ENCODE measurements at regions not wholly inside any gene's neighbourhood (a gene's known extent, or its start where the extent isn't known, plus 50 kb on each side); places are given as distances from the start of the nearest gene placed in this dataset.

DNA sequence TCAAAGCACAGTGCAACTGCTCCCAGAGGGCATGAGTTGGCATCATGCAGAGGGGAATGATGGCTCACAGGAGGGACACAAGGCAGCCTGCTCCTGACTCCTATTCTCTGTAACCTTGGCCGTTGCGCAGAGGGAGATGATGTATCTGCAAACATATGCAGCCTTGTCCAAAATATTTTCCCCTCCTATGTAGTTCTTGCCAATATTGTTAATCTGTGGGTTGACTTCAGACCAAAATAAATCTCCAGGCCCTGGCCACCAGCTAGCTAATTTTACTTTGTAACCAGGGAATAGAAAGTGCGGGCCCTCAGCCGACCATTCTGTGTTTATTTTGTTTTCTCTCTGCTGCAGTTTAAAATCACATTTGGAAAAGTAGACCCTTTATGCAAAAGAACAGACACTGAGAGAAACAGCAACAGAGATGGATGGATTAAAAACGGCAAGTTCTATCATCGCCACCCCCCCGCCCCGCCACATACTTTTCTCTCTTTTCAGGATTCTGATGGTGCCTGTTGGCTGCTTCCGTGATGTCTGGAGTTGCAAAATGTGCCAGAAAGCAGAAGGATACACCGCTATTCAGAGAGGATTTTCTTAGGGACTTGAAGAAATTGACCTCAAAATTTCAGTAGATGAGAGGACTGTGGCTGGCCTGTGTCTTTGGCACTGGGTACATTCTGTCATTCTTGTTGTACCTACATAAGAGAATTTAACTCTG, 185.3 kb upstream of the BCOR start:
- H3K36me3 ChIP-seq (ENCODE audit: control insufficient read depth in 1 of 2, insufficient read depth in 2 of 2, low read length in 2 of 2) = no peaks in the 10 kb centered on the region
- peaks cover 0 to 17% of the 10 kb centered on the region in 2 donors for H3K4me1 ChIP-seq (ENCODE audit: control insufficient read depth in 1 of 2, insufficient read depth in 2 of 2, low read length in 2 of 2)
- H3K4me3 ChIP-seq (ENCODE audit: low read depth in 1 of 2, low read length in 2 of 2) = no peak overlapping the region
- no peaks in the 10 kb centered on the region for H3K9me3 ChIP-seq (ENCODE audit: control insufficient read depth in 1 of 2, low read length in 2 of 2)
- H3K27ac ChIP-seq (ENCODE audit: low read length) = no peak overlapping the region
- no peaks in the 10 kb centered on the region for H3K27me3 ChIP-seq (ENCODE audit: low read depth, low read length)

GRCh38 chrX:40282348-40282747, 184.6 kb upstream of the BCOR start:
- Histone ChIP-seq H3K36me3 (ENCODE audit: control insufficient read depth in 1 of 2, insufficient read depth in 2 of 2, low read length in 2 of 2) (no peaks in the 10 kb centered on the region), H3K27ac (ENCODE audit: low read length) (no peak overlapping the region), H3K4me1 (ENCODE audit: control insufficient read depth in 1 of 2, insufficient read depth in 2 of 2, low read length in 2 of 2) (peaks cover 0 to 17% of the 10 kb centered on the region in 2 donors), H3K4me3 (ENCODE audit: low read depth in 1 of 2, low read length in 2 of 2) (no peak overlapping the region), H3K27me3 (ENCODE audit: low read depth, low read length) (no peaks in the 10 kb centered on the region), H3K9me3 (ENCODE audit: control insufficient read depth in 1 of 2, low read length in 2 of 2) (no peaks in the 10 kb centered on the region)

GRCh38 chrX:40281336-40282005, 183.7 kb upstream of the BCOR start:
- Histone ChIP-seq H3K9me3 (ENCODE audit: control insufficient read depth in 1 of 2, low read length in 2 of 2) (no peaks in the 10 kb centered on the region), H3K36me3 (ENCODE audit: control insufficient read depth in 1 of 2, insufficient read depth in 2 of 2, low read length in 2 of 2) (no peaks in the 10 kb centered on the region), H3K4me3 (ENCODE audit: low read depth in 1 of 2, low read length in 2 of 2) (no peak overlapping the region), H3K4me1 (ENCODE audit: control insufficient read depth in 1 of 2, insufficient read depth in 2 of 2, low read length in 2 of 2) (peaks cover 0 to 17% of the 10 kb centered on the region in 2 donors), H3K27ac (ENCODE audit: low read length) (no peak overlapping the region), H3K27me3 (ENCODE audit: low read depth, low read length) (no peaks in the 10 kb centered on the region)

DNA sequence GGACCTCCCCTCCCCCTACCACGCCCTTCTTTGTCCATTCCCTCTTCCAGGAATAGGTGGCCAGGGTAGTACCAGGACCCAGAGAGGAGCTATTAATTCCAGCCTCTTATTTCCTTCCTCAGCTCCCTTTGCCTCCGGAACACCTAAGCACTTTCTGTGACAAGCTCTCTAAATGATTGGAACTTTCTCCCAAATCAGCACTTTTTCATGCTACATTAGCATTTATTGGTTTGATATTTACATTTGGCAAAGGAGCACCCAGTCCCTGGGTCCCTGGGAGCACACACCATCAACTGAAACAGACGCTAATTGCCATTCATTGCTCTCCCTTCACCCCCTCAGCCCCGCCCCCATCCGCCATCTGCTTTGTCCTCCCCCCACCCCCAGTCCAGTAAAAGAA, 182.0 kb upstream of the BCOR start:
- no peak overlapping the region for H3K4me3 ChIP-seq (ENCODE audit: low read depth in 1 of 2, low read length in 2 of 2)
- H3K27me3 ChIP-seq (ENCODE audit: low read depth, low read length) = no peaks in the 10 kb centered on the region
- H3K36me3 ChIP-seq (ENCODE audit: control insufficient read depth in 1 of 2, insufficient read depth in 2 of 2, low read length in 2 of 2) = no peaks in the 10 kb centered on the region
- no peak overlapping the region for H3K27ac ChIP-seq (ENCODE audit: low read length)
- peaks cover 0 to 2% of the 10 kb centered on the region in 2 donors for H3K9me3 ChIP-seq (ENCODE audit: control insufficient read depth in 1 of 2, low read length in 2 of 2)
- H3K4me1 ChIP-seq (ENCODE audit: control insufficient read depth in 1 of 2, insufficient read depth in 2 of 2, low read length in 2 of 2) = peaks cover 0 to 17% of the 10 kb centered on the region in 2 donors

DNA sequence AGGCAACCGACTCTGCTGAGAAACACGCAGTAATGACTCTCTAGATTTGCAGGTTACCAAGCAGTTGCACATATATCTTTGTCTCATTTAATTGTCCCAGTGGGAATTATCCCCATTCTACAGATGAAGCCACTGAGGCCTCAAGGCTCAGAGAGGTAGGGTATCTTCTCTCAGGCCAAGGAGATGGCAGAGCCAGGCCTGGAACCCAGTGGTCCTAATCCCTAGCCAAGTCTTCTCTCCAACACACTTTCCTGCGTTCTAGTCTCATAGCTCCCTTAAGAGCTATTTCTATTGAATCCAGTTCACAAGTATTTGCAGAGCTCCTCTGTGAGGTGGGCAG, 181.3 kb upstream of the BCOR start:
- H3K36me3 ChIP-seq (ENCODE audit: control insufficient read depth in 1 of 2, insufficient read depth in 2 of 2, low read length in 2 of 2) = no peaks in the 10 kb centered on the region
- peaks cover 0 to 17% of the 10 kb centered on the region in 2 donors for H3K4me1 ChIP-seq (ENCODE audit: control insufficient read depth in 1 of 2, insufficient read depth in 2 of 2, low read length in 2 of 2)
- peaks cover 0 to 2% of the 10 kb centered on the region in 2 donors for H3K9me3 ChIP-seq (ENCODE audit: control insufficient read depth in 1 of 2, low read length in 2 of 2)
- H3K4me3 ChIP-seq (ENCODE audit: low read depth in 1 of 2, low read length in 2 of 2) = no peak overlapping the region
- no peak overlapping the region for H3K27ac ChIP-seq (ENCODE audit: low read length)
- no peaks in the 10 kb centered on the region for H3K27me3 ChIP-seq (ENCODE audit: low read depth, low read length)

- H3K36me3 ChIP-seq (ENCODE audit: control insufficient read depth in 1 of 2, insufficient read depth in 2 of 2, low read length in 2 of 2) = no peaks in the 10 kb centered on the region
- H3K4me1 ChIP-seq (ENCODE audit: control insufficient read depth in 1 of 2, insufficient read depth in 2 of 2, low read length in 2 of 2) = peaks cover 0 to 14% of the 10 kb centered on the region in 2 donors
- H3K27ac ChIP-seq (ENCODE audit: low read length) = no peak overlapping the region
- no peak overlapping the region for H3K4me3 ChIP-seq (ENCODE audit: low read depth in 1 of 2, low read length in 2 of 2)
- no peaks in the 10 kb centered on the region for H3K27me3 ChIP-seq (ENCODE audit: low read depth, low read length)
- H3K9me3 ChIP-seq (ENCODE audit: control insufficient read depth in 1 of 2, low read length in 2 of 2) = peaks cover 0 to 2% of the 10 kb centered on the region in 2 donors
Observed at GRCh38 chrX:40278340-40279090, 180.8 kb upstream of the BCOR start.

GRCh38 chrX:40277672-40278071, 179.9 kb upstream of the BCOR start:
- no peaks in the 10 kb centered on the region for H3K27me3 ChIP-seq (ENCODE audit: low read depth, low read length)

DNA sequence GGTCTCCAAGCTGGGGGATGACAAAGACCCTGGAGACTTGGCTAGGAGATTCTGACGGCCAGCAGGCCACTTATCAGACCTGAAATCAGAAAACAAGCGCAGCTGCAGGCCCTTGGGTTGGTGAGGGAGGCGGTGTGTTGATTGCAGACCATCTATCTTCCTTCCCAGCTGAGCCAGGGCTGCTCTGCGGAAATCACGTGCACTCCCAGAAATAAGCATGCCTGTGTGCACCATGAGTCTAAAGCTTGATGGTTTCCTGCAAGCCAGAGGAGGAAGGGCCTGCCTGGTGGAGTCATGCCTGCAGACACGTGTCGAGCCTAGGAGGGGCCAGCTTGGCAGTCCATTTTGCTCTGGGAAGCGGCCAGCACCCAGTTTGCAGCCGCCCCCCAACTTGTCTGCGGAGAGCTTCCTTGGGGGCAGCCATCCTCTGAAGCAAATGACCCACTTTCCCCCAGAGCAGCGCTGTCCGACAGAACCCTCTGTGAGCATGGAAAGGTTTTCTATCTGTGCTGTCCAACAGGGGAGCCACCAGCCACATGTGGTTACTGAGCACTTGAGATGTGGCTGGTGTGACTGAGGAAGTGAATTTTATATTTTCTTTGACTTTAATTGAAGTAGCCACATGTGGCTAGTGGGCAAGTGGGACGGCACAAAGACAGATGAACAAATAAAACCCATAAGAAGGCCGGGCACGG, 175.7 kb upstream of the BCOR start:
- Histone ChIP-seq H3K27me3 (ENCODE audit: low read depth, low read length) (no peaks in the 10 kb centered on the region), H3K9me3 (ENCODE audit: control insufficient read depth in 1 of 2, low read length in 2 of 2) (peaks cover 0 to 2% of the 10 kb centered on the region in 2 donors), H3K4me1 (ENCODE audit: control insufficient read depth in 1 of 2, insufficient read depth in 2 of 2, low read length in 2 of 2) (peaks cover 0 to 6% of the 10 kb centered on the region in 2 donors), H3K4me3 (ENCODE audit: low read depth in 1 of 2, low read length in 2 of 2) (no peak overlapping the region), H3K27ac (ENCODE audit: low read length) (no peak overlapping the region), H3K36me3 (ENCODE audit: control insufficient read depth in 1 of 2, insufficient read depth in 2 of 2, low read length in 2 of 2) (no peaks in the 10 kb centered on the region)

More at GRCh38 chrX:40277672-40278071, 179.9 kb upstream of the BCOR start:
- H3K9me3 ChIP-seq (ENCODE audit: control insufficient read depth in 1 of 2, low read length in 2 of 2) = peaks cover 0 to 2% of the 10 kb centered on the region in 2 donors
- no peak overlapping the region for H3K4me3 ChIP-seq (ENCODE audit: low read depth in 1 of 2, low read length in 2 of 2)
- no peaks in the 10 kb centered on the region for H3K36me3 ChIP-seq (ENCODE audit: control insufficient read depth in 1 of 2, insufficient read depth in 2 of 2, low read length in 2 of 2)
- no peak overlapping the region for H3K27ac ChIP-seq (ENCODE audit: low read length)
- peaks cover 0 to 12% of the 10 kb centered on the region in 2 donors for H3K4me1 ChIP-seq (ENCODE audit: control insufficient read depth in 1 of 2, insufficient read depth in 2 of 2, low read length in 2 of 2)

DNA sequence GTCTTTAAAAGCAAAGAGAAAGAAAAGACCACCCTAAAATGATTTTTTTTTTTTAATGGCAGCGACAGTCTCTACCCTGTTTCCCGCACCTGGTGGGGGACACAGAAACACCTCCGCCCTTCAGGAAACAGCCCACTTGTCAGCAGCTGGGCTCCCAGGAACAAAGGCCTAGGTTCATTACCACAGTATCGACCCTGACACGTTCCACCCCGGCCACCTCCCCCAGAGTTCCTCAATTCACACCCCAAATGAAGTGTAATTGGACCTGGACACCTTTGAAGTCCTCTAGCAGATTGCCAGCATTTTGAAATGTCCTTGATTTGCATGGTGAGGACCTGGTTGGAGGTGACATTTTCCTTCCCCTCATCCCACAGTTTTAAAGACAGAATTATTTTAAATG, 175.0 kb upstream of the BCOR start:
- Histone ChIP-seq H3K4me1 (ENCODE audit: control insufficient read depth in 1 of 2, insufficient read depth in 2 of 2, low read length in 2 of 2) (peaks cover 0 to 8% of the 10 kb centered on the region in 2 donors), H3K36me3 (ENCODE audit: control insufficient read depth in 1 of 2, insufficient read depth in 2 of 2, low read length in 2 of 2) (no peaks in the 10 kb centered on the region), H3K27me3 (ENCODE audit: low read depth, low read length) (no peaks in the 10 kb centered on the region), H3K4me3 (ENCODE audit: low read depth in 1 of 2, low read length in 2 of 2) (no peak overlapping the region), H3K9me3 (ENCODE audit: control insufficient read depth in 1 of 2, low read length in 2 of 2) (peaks cover 0 to 2% of the 10 kb centered on the region in 2 donors), H3K27ac (ENCODE audit: low read length) (no peak overlapping the region)

DNA sequence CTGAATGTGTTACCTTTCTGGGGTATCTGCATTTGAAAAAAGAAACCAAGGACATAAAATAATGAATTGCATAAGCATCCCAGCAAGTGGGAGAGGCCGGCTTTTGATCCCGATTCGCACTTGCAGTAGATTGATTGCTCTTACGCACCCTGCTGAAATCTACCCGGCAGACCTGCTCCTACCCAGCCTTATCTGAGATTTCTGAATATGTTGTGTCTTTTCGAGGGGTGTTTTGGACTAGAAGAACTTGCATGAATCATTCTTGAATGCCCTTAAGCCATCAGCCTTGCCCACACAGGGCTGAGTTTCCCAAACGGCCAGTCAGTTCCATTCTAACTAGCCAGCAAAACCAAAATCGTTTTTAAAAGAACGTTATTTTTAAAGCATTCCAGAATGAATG, 174.4 kb upstream of the BCOR start:
- H3K27ac ChIP-seq (ENCODE audit: low read length) = no peak overlapping the region
- peaks cover 0 to 14% of the 10 kb centered on the region in 2 donors for H3K4me1 ChIP-seq (ENCODE audit: control insufficient read depth in 1 of 2, insufficient read depth in 2 of 2, low read length in 2 of 2)
- peaks cover 0 to 2% of the 10 kb centered on the region in 2 donors for H3K9me3 ChIP-seq (ENCODE audit: control insufficient read depth in 1 of 2, low read length in 2 of 2)
- no peak overlapping the region for H3K4me3 ChIP-seq (ENCODE audit: low read depth in 1 of 2, low read length in 2 of 2)
- H3K36me3 ChIP-seq (ENCODE audit: control insufficient read depth in 1 of 2, insufficient read depth in 2 of 2, low read length in 2 of 2) = no peaks in the 10 kb centered on the region
- no peaks in the 10 kb centered on the region for H3K27me3 ChIP-seq (ENCODE audit: low read depth, low read length)

DNA sequence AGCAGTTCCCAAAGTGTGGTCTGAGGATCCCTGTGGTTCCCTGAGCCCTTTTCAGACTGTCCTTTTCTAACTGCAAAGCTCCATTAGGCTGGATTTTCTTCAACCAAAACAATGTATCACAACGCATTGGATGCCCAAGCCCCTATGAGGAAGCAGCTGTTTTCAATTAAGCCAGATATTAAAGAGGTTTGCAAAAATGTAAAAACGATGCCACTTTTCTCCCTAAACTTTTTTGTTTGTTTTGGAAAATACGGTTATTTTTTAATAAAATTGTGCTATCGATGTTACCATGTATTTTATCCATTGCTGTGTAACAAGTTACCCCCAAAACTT, 170.4 kb upstream of the BCOR start:
- Histone ChIP-seq H3K27me3 (ENCODE audit: low read depth, low read length) (no peaks in the 10 kb centered on the region), H3K27ac (ENCODE audit: low read length) (no peak overlapping the region)

More for the DNA sequence above, 170.4 kb upstream of the BCOR start:
- no peaks in the 10 kb centered on the region for H3K9me3 ChIP-seq (ENCODE audit: control insufficient read depth in 1 of 2, low read length in 2 of 2)
- peaks cover 0 to 14% of the 10 kb centered on the region in 2 donors for H3K4me1 ChIP-seq (ENCODE audit: control insufficient read depth in 1 of 2, insufficient read depth in 2 of 2, low read length in 2 of 2)
- no peak overlapping the region for H3K4me3 ChIP-seq (ENCODE audit: low read depth in 1 of 2, low read length in 2 of 2)
- no peaks in the 10 kb centered on the region for H3K36me3 ChIP-seq (ENCODE audit: control insufficient read depth in 1 of 2, insufficient read depth in 2 of 2, low read length in 2 of 2)

All from muscle layer of duodenum (tissue), 2 donors.